SK-N-SH treated with all-trans-retinoic acid at 6 μM for 48 hours (cell line): ENCODE measurements at regions not wholly inside any gene's neighbourhood (a gene's known extent, or its start where the extent isn't known, plus 50 kb on each side); places are given as distances from the start of the nearest gene placed in this dataset.

Experiments
- ATAC-seq: fragments of 200-7000 bp; cut with Tn5 transposase; 3 replicates; pipeline ENCODE4 v1.9.1; 2020; ENCODE audit warnings: mild to moderate bottlenecking, moderate library complexity
- ARNTL ChIP-seq: fragments of 450-650 bp; formaldehyde crosslinking; IDR thresholded peaks from 2 replicates; pipeline ENCODE4 v1.5.0; 2020; ENCODE audit warnings: low read depth, mild to moderate bottlenecking, moderate library complexity, borderline replicate concordance
- BACH2 ChIP-seq: fragments of 250-450 bp; sonication (Bioruptor Pico); IDR thresholded peaks from 2 replicates; pipeline ENCODE4 v1.9.0; 2021; ENCODE audit warnings: mild to moderate bottlenecking, borderline replicate concordance
- CREB5 ChIP-seq: fragments of 250-450 bp; sonication (Bioruptor Pico); IDR thresholded peaks from 2 replicates; pipeline ENCODE4 v1.5.1; 2020; ENCODE audit warnings: low read depth, mild to moderate bottlenecking, moderate library complexity
- CSDC2 ChIP-seq: fragments of 250-450 bp; sonication (Bioruptor Pico); IDR thresholded peaks from 2 replicates; pipeline ENCODE4 v1.5.0; 2020; ENCODE audit warnings: mild to moderate bottlenecking, moderate library complexity
- CSRNP3 ChIP-seq: fragments of 250-450 bp; sonication (Bioruptor Pico); IDR thresholded peaks from 2 replicates; pipeline ENCODE4 v1.5.1; 2021; ENCODE audit warnings: mild to moderate bottlenecking, moderate library complexity
- ESRRG ChIP-seq: fragments of 250-450 bp; sonication (Bioruptor Pico); IDR thresholded peaks from 2 replicates; pipeline ENCODE4 v1.6.1; 2021; ENCODE audit warnings: mild to moderate bottlenecking
- ISL1 ChIP-seq: fragments of 250-450 bp; sonication (Bioruptor Pico); IDR thresholded peaks from 2 replicates; pipeline ENCODE4 v2.1.2; 2022; ENCODE audit warnings: mild to moderate bottlenecking, moderate library complexity
- OSR1 ChIP-seq: fragments of 250-450 bp; sonication (Bioruptor Pico); IDR thresholded peaks from 2 replicates; pipeline ENCODE4 v1.8.0; 2022; ENCODE audit warnings: moderate library complexity, mild to moderate bottlenecking, inconsistent platforms
- PATZ1 ChIP-seq: fragments of 250-450 bp; sonication (Bioruptor Pico); IDR thresholded peaks from 2 replicates; pipeline ENCODE4 v1.8.0; 2020; ENCODE audit warnings: mild to moderate bottlenecking, moderate library complexity, borderline replicate concordance
- PPARA ChIP-seq: fragments of 250-450 bp; sonication (Bioruptor Pico); IDR thresholded peaks from 2 replicates; pipeline ENCODE4 v1.5.0; 2020; ENCODE audit warnings: mild to moderate bottlenecking, borderline replicate concordance
- RARB ChIP-seq: fragments of 250-450 bp; sonication (Bioruptor Pico); IDR thresholded peaks from 2 replicates; pipeline ENCODE4 v1.8.0; 2021; ENCODE audit warnings: mild to moderate bottlenecking, moderate library complexity
- SNAI2 ChIP-seq: fragments of 250-450 bp; sonication (Bioruptor Pico); IDR thresholded peaks from 2 replicates; pipeline ENCODE4 v1.5.0; 2020; ENCODE audit warnings: mild to moderate bottlenecking, moderate library complexity
- TCF4 ChIP-seq: fragments of 250-450 bp; sonication (Bioruptor Pico); IDR thresholded peaks from 2 replicates; pipeline ENCODE4 v1.8.0; 2021; ENCODE audit warnings: mild to moderate bottlenecking, moderate library complexity, borderline replicate concordance
- TOX ChIP-seq: fragments of 250-450 bp; sonication (Bioruptor Pico); IDR thresholded peaks from 2 replicates; pipeline ENCODE4 v1.8.0; 2021; ENCODE audit warnings: mild to moderate bottlenecking, moderate library complexity, borderline replicate concordance
- TSHZ2 ChIP-seq: fragments of 250-450 bp; sonication (Bioruptor Pico); IDR thresholded peaks from 2 replicates; pipeline ENCODE4 v1.5.0; 2020; ENCODE audit warnings: mild to moderate bottlenecking, moderate library complexity
- ZC3H10 ChIP-seq: fragments of 250-450 bp; sonication (Bioruptor Pico); IDR thresholded peaks from 2 replicates; pipeline ENCODE4 v1.5.1; 2021; ENCODE audit warnings: mild to moderate bottlenecking, moderate library complexity
- ZFP3 ChIP-seq: fragments of 250-450 bp; sonication (Bioruptor Pico); IDR thresholded peaks from 2 replicates; pipeline ENCODE4 v1.5.0; 2020; ENCODE audit warnings: mild to moderate bottlenecking, moderate library complexity
- ZFP30 ChIP-seq: fragments of 450-650 bp; formaldehyde crosslinking; IDR thresholded peaks from 2 replicates; pipeline ENCODE4 v1.5.0; 2022; ENCODE audit warnings: mild to moderate bottlenecking, moderate library complexity
- ZNF565 ChIP-seq: fragments of 450-650 bp; formaldehyde crosslinking; conservative IDR thresholded peaks from 2 replicates; pipeline ENCODE4 v1.5.0; 2020; ENCODE audit warnings: low read depth, mild to moderate bottlenecking, moderate library complexity
- ZNF70 ChIP-seq: fragments of 450-650 bp; formaldehyde crosslinking; IDR thresholded peaks from 2 replicates; pipeline ENCODE4 v1.5.0; 2020; ENCODE audit warnings: mild to moderate bottlenecking, moderate library complexity
- ZNF8 ChIP-seq: fragments of 450-650 bp; formaldehyde crosslinking; IDR thresholded peaks from 2 replicates; pipeline ENCODE4 v1.5.0; 2020; ENCODE audit warnings: mild to moderate bottlenecking, moderate library complexity

GRCh38 chr4:30399476-30399875 lies 320.7 kb upstream of the PCDH7 start (continued):
- TF ChIP-seq PATZ1 (CRISPR knock-in tag) (no peak), SNAI2 (CRISPR knock-in tag) (no peak), OSR1 (CRISPR knock-in tag) (no peak)
- TF ChIP-seq, all 23 proteins: peak for 0

GRCh38 chr4:30402276-30402675 lies 317.9 kb upstream of the PCDH7 start:
- no peak for ATAC-seq

GRCh38 chr4:30413915-30414314 lies 306.3 kb upstream of the PCDH7 start:
- TF ChIP-seq ZNF8 (no peak), ZFP30 (no peak), ZFP3 (CRISPR knock-in tag) (no peak), TSHZ2 (CRISPR knock-in tag) (no peak)
- no peak for ATAC-seq

More at GRCh38 chr4:30402276-30402675, 317.9 kb upstream of the PCDH7 start:
- no peak for TF ChIP-seq BACH2 (CRISPR knock-in tag)
- TF ChIP-seq PPARA (CRISPR knock-in tag): no peak
- no peak for TF ChIP-seq TSHZ2 (CRISPR knock-in tag)
- no peak for TF ChIP-seq ZFP3 (CRISPR knock-in tag)
- TF ChIP-seq ZFP30: no peak
- no peak for TF ChIP-seq TCF4
- TF ChIP-seq ESRRG (CRISPR knock-in tag): no peak
- no peak for TF ChIP-seq OSR1 (CRISPR knock-in tag)
- no peak for TF ChIP-seq ISL1 (CRISPR knock-in tag)
- no peak for TF ChIP-seq CREB5 (CRISPR knock-in tag)
- no peak for TF ChIP-seq CSRNP3 (CRISPR knock-in tag)
- TF ChIP-seq TOX (CRISPR knock-in tag): no peak
- no peak for TF ChIP-seq ZNF565 (CRISPR knock-in tag)
- no peak for TF ChIP-seq CSDC2
- TF ChIP-seq SNAI2 (CRISPR knock-in tag): no peak
- no peak for TF ChIP-seq ARNTL (CRISPR knock-in tag)
- no peak for TF ChIP-seq ZC3H10 (CRISPR knock-in tag)
- no peak for TF ChIP-seq RARB (CRISPR knock-in tag)
- TF ChIP-seq ZNF70 (CRISPR knock-in tag): no peak
